ENCODE measurements at regions not wholly inside any gene's neighbourhood (a gene's known extent, or its start where the extent isn't known, plus 50 kb on each side); places are given as distances from the start of the nearest gene placed in this dataset.

DNA sequence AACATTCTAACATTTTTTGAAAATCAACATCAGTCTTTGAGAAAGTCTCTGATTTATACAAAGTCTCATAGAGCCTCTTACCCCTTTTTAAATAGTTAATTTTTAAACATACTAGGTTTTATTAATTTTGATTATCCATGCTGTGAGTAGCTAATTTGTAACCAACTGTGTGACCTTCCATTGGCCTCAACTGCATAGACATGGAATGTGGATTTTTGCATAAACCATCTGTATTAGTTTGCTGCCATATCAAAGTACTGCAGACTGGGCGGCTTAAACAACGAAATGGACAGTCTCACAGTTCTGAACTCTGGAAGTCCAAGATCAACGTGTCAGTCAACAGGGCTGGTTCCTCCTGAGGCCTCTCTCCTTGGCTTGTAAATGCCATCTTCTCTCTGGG lies 89.2 kb upstream of the AJAP1 start:
- no peak for DNase-seq

DNA sequence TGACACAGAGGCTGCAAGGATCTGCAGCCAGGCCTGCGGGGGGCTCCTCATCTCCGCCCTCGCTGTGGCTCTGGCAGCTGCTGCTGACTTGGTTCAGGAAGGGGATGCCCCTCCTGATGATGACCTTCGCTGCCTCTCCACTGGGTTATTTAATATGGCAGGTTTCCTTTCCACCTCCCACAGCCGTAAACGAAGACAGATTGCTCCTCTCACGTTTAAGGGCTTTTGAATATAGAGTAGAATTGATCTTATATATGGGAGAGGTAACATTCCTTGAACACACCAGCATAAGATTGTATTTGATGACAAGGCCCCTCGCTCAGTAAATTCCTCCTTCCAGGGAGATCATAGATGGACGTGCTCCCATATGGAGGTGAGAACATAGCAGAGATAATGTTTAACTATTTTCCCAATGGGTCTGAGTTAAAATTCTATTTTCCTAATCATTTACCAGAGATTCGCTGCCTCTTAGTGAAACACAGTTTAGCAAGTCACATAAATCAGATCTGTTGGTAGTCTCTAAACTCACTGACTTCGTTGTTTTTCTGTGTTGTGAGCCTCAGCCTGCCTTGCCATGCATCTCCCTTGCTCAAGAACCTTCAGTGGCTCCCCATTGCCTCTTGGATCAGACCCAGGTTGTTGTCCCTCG lies 88.5 kb upstream of the AJAP1 start:
- DNase-seq, result no peak

DNA sequence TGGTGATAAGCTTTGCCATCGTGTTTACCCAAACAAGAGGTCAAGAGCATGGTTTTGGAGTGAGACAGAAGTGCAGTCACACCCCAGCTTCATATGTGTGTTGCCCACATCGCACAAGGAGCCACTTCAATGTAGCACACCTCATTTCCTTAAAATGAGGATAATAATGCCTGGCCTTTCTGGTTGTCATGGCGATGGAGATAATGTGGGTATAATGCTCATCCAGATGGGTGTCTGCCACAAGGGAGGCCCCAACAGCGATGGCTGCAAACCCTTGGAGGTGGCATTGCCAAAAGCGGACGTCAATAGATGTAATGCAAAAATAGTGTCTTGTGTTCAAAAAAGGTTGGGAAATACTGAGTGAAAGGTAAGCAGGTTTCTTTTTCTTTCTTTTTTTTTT lies 83.1 kb upstream of the AJAP1 start:
- DNase-seq, result no peak

DNA sequence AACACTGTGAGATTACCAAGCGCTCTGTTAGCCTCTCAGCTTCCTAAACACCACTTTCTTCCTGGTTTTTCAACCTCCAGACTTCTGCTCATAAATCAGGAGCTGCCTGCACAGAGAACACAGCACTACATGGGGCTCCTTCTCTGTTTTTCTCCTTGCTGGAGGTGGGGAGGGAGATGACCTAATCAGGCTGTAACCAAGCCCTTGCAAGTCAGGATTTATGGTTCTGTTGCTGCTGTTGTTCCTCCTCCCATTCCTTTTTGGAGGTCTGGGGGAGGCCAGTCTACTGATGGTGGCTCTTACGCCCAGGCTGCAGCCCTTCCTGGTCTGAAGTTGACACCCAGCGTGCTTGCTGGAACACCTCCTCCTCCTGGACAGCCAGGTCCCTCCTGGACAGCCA lies 80.9 kb upstream of the AJAP1 start:
- DNase-seq, result no peak

DNA sequence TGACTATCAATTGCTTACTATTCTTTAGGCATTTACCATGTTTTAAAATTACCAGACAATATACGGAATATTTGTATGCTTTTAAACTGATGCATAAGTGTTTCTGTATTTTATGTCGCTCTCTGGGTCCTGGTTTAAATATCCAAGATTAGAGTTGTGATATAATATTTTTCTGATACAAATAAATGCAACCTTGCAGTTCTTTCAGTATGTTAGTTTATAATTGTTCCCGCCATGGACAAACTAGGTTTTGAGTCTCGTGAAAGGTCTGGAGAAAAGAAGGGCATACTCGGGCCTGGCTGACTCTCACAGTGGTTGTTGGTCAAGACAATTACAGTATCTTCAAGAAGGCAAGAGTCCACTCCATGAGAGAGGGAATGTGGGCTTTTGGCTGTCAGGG lies 72.6 kb upstream of the AJAP1 start:
- no peak for DNase-seq

DNA sequence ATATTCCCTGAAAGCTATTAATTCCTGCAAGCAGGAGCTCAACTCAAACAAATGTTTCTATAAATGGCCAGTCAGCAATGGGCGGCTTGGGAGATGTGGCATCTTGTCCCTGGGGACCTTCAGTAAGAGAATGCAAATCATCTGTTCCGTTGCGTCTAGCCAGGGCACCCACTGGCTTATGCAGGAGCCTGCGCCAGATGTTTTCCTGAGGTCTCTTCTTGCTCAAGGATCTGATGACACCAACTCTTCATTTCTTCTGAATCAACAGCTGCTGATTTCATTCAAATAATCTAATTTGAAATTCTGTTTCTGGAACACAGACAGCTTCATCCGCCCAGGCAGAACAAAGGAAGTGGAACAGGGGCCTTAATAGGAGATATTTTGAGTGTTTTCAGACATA lies 70.0 kb upstream of the AJAP1 start:
- no peak for DNase-seq

DNA sequence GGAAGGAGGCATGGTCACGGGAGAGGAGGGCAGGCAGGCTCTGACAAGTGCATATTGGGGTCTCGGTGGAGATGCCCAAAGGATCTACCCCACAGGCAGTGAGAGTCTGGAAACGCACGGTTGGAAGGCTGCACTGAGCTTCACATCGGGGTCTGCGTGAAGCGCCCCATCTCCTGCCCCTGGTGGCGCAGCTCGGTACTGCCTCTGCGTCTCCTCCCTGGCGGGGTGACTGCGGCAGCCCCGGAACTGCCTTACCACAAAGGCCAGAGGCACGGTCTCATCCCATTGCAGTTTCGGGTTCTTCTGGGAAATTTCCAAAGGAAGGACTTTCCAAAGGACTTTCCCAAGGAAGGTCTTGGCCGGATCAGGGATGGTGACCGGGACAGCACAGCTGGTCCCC lies 69.2 kb upstream of the AJAP1 start:
- DNase-seq, result peak; percentile 47 to 57

DNA sequence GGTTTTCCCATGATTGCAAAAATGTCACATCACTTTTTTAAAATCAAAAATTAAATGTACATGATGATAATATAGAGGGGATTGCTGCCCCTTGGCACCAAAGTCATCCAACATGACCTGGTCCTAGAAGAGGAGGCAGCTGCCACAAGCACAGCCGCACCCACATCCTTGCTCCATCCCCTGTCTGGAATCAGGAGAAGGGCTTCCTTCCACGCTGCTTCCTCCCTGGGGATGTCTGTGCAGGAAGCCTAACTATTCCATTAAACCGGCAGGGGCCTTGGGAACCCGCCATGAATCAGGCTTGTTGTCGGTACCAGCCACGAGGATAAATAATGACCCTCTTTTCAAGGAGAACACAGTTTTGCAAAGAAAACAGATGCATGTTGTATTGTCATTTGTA lies 68.7 kb upstream of the AJAP1 start:
- DNase-seq, result no peak

DNA sequence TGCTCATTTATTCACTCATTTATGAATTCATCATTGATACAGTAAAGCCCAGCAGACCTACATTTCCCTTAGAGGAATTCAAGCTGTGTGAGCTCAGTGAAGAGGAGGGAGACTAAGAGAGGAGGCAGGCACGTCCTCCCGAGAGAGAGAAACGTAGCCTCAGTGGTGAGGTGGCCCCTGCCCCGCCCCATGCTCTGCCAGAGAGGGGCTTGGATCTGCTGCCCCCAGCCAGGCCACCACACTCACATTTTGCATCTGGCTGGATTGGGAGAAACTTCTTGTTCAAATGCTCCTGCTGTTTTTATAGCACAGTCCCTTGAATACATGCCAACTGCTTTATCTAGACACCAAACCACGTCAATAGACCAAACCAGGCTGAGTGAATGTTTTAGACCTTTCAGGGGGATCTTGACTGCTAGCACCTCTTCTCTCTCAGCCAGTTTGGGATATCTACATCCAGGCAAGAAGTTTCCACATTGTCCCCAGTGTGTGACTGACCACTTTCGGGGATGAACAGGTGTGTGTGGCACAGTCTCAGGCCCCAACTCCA lies 67.7 kb upstream of the AJAP1 start:
- DNase-seq, result no peak

DNA sequence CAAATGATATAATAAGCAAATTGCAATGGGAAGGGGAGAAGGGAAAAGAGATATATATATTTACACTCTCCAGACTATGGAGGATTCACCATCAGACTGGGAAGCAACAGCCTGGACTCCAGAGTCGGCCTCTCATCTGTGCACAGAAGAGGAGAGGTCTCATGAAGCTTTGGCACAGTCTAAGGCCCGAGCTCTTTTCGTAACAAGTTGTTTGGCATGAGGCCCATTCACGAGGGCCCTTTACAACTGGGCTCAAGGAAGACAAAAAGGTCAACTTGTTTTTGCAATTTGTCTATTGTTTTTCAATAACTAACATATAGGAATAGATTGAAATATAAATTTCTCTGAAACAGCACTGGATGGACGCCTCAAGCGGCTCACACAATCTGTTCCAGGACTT lies 66.7 kb upstream of the AJAP1 start:
- DNase-seq, result no peak

DNA sequence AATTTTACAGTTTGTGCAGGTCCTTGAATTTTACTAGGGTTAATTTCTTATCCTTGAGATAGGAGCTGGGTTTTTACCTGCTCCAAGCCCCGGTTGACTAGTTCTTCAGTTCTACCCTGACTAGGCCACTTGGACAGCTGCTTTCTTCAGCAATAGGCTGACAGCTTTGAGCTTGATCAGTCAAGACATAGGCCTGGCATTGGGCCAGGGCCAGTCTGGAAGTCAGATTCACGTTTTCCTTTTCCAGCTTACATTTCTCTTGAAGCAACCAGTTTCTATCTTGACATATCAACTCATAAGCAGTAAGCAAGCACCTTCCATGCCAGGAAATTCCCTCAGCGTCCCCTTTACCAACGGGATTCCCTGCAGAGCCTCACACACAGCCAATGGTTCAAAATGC lies 63.7 kb upstream of the AJAP1 start:
- DNase-seq, result no peak

DNA sequence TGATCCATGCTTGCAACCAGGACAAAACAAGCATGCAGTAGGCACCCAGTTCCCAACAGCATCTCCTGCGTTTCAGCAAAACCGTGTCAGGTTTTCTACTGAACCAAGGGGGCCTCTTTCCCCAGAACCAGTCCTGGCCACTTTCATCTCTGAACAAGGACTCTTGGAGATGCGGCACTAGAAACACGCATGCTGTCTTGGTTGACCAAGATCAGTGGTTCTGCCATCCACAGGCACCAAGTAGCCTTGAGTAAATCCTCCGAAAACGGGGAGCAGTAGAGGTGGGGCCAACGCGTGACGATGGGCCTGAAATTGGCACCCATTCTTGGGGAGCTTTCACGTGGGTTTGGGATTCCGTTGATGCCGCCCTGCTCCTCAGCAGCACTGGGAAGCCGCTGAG lies 62.5 kb upstream of the AJAP1 start:
- DNase-seq, result no peak

DNA sequence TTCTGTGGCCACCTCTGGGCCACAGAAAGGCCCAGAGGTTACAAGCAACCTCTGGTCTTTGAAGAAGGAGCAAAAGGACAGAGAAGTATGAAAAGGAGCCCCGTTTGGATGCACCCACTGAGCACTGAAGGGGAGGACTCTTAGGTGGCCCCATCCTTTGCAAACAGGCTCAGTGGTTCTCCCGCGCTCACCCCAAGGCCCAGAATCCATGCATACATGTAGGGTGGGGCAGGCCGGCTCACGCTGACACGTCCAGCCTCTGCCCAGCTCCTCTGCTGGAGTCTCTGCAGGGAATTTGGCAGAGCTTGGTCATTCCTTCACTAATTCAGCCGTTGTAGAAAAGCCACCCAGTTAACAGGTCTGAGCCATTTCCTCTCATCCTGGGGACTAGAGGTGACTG lies 61.3 kb upstream of the AJAP1 start:
- DNase-seq, result no peak

DNA sequence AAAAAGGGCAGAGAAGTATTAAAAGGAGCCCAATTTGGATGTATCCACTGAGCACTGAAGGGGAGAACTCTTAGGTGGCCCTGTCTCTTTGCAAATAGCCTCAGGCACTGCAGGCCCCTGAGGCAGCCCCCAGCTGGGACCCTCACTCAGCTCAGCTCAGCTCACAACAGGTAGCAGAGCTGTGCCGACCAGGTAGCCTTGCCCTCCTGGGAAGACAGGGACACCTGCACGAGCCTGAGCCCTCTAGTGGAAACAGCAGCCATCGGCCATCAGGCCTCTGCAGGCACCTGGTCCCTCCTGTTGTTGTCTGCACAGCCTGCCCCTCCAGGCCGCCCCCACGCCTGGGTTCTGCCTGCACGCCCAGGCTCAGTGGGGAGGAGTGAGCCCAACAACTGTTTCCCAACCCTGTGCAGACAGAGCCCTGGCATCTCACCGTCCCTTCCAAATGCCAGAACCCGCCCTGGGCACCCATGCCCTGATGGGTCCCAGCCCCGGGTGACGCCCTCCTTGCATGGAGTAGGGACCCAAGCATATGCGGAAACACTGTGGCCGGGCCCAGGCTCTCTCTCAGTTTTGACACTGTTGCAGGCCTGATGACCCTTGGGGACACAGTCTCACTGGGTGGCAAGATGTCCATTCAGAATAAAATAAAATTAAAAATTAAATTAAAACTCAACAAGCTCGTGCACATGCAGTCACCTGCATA lies 60.0 kb upstream of the AJAP1 start:
- DNase-seq, result no peak

DNA sequence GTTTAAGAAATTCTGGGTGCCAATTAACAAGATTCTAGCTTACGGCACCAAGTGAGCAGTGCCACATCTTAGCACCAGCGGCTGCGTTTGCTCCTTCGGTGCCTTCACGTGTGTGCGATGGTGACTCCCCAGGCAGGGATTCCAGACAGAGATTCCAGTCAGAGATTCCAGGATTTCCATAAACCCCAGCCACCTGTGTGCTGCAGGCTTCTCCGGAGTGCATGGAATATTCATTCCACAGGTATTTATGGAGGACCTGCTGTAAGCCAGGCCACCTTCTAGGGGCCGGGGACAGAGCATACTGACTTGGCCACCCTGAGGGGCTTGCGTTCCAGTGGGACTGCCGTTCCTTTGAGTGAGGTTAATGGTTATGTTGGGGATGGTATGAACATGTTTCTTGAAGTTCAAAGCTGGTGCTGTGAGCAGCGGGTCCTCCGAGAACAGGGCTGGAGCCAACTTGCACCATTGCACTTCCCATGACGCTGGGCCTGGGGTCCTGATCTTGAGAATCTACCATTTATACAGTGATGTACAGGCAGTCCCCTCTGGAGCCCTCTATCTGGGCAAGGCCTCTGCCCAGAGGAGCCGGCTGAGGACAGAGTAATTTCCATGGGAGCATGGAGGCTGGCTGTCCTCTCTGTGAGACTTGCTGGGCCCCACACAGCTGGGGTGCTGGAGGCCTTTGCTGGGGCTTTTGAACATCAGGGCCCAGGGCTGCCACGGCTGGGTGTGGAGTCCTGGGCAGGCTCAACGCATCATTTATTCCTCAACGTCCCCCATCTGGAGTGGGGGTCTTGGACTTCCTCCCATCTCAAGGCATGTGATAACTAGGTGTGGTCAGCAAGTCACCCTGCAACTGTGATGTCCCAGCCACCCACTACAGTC lies 58.8 kb upstream of the AJAP1 start:
- DNase-seq, result no peak

DNA sequence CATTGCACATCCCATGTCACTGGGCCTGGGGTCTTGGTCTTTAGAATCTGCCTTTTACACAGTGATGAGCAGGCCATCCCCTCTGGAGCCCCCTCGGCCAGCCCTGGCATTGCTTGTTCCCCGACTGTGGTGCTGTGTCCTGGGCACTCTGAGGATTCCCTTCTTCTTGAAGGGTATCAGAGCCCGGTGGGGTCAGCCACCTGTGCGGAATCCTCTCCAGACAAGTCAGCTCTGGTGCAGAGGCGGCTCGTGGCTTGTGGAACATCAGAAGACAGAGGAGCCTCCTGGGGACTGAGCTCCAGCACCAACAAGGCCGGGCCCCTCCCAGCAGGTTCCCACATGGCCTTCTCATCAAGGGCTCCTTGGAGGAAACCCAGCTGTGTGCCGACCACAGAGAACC lies 57.9 kb upstream of the AJAP1 start:
- no peak for DNase-seq

DNA sequence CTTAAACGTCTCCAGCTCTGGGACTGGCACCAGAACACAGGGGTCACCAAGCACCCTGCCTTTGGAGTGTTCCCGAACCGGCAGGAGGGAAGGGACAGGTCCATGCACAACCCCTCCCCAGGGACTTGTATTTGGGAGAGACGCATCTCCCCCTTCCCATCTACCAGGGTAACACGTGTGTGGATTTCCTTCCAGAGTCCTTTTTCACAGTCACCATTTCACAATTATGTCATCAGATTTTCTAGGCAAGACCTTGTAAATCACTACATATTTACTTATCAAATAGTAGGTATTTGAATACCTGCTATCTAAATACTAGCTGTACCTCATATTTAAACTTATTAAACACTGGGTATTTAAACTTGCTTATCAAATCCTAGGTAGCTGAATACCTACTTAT lies 57.4 kb upstream of the AJAP1 start:
- DNase-seq, result no peak

DNA sequence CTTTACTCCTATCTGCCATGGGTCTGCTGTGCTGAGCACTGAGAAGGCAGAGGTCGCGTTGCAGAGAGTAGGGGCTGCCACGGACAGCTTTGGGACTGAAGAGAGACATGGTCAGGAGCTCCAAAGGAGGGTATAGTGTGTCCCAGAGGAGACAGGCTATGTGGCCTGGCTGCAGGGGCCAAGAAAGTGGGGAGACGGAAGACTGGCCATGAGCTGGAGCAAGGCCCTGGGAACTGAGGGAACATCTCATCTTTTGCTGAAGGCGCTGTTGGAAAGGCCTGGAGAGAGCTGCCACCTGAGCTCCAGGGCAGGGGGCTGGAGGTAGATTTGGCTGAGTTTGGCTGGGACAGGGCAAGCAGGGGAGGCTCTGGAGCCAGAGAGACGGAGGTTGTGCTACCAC lies 55.8 kb upstream of the AJAP1 start:
- DNase-seq, result no peak

DNA sequence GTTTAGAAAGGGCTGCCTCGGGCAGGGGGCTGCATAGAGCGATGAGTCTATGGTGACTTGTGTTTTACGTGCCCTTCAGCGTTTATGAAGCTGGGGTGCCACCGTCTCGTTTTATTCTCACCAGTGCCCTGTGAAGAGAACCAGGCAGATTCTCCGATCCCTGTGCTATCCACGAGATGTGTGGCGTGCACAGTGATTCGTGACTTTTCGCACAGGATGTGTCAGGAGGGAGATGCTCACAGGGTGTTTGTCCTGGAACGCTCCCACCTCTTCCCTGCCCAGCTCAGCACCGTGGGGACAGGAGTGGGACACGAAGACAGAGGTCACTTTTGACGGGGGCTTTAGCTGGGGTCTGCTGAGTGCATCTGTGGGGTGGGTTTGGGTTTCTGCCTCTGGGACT lies 54.9 kb upstream of the AJAP1 start:
- no peak for DNase-seq

DNA sequence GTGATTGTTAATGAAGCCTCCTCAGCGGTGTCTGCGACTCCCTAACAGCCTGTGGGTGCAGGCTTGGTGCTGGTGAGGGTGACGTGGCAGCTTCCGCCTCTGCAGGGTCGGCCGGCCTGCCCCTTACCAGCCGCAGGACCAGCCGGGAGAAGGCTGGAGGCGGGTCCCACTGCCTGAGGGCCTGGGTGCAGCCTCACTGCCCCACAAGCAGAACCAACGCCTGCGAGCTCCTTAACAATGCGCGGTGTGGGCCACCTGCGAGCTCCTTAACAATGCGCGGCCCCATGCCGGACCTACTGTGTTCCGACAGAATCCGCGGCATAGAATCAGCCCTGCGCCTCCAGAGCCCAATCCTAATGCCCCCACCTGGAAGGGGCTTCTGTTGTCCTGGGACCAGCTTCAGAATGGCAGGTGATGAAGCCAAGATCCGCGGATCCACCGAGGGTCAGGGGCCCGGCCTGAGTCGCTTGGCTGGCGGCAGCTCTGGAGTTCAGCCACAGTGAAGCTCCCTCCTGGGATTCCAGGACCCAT lies 54.4 kb upstream of the AJAP1 start:
- no peak for DNase-seq

DNA sequence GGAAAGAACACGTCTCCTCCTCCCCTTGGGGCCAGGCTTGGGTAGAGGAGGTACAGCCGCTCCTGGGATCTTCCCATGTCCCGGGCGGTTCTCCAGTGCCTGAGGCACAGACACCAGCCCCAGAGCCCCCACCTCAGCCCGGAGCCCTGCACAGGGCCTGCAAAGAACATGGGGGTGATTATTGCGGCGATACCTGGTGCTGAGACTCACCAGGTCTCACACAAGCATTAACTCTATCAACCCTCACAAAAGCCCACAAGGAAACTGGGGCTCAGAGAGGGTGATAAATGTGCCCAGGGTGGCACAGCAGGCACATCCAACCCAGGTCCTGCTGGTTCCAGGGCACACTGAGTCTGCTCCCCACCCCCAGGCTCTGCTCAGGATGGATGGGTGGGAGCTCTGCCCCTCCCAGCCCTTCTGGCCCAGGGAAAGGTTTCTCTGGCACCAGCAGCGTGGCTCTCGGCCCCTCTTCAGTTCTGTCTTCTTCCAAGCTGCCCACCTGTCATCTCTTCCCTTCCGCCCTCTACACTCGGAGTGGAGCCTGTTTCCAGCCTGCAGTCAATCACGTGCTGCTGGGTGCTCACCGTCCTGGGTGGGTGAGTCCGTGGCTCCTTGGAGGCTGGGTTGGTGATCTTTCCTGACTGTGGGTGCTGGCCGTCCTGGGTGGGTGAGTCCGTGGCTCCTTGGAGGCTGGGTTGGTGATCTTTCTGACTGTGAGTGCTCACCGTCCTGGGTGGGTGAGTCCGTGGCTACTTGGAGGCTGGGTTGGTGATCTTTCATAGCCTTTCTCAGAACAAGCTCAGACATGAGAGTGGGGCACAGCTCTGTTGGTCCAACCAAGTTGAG lies 53.6 kb upstream of the AJAP1 start:
- no peak for DNase-seq

DNA sequence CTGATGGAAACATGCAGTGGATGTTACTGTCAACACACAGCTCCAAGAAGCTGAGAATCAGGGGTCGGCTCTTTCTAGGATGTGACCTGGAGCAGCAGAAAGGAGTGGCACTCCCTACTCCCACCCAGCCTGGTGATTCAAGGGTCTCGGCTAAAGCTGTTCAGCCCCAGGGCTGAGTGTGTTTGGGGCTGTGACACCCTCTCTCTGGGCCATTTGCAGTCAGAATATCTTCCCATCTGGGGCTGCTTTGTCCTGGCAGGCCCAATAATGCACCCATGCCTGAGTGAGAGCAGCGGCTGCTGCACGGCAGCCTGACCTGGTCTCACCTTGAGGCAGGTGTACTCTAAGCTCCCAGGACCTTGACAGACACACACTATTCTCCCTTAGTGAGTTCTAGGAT lies 52.5 kb upstream of the AJAP1 start:
- DNase-seq, result no peak
